OCI-LY1 (cell line): ENCODE measurements at regions not wholly inside any gene's neighbourhood (a gene's known extent, or its start where the extent isn't known, plus 50 kb on each side); places are given as distances from the start of the nearest gene placed in this dataset.

Experiments
- EZH2 ChIP-seq: fragments of 200-600 bp; sonication (generic), shearing (Covaris generic); IDR thresholded peaks from 2 replicates; pipeline ENCODE4 v1.8.0; 2017; ENCODE audit warnings: borderline replicate concordance, mixed run types, mild to moderate bottlenecking, antibody characterized with exemption, low read length, moderate library complexity, mixed read lengths
- TF ChIP-seq, protein P1 (sequence below): fragments of 200-600 bp; sonication (generic), shearing (Covaris generic); IDR thresholded peaks from 2 replicates; pipeline ENCODE4 v1.5.1; 2017; ENCODE audit warnings: mild to moderate bottlenecking, antibody characterized with exemption, low read length, moderate library complexity, mixed read lengths

- TF ChIP-seq, protein P1, sequence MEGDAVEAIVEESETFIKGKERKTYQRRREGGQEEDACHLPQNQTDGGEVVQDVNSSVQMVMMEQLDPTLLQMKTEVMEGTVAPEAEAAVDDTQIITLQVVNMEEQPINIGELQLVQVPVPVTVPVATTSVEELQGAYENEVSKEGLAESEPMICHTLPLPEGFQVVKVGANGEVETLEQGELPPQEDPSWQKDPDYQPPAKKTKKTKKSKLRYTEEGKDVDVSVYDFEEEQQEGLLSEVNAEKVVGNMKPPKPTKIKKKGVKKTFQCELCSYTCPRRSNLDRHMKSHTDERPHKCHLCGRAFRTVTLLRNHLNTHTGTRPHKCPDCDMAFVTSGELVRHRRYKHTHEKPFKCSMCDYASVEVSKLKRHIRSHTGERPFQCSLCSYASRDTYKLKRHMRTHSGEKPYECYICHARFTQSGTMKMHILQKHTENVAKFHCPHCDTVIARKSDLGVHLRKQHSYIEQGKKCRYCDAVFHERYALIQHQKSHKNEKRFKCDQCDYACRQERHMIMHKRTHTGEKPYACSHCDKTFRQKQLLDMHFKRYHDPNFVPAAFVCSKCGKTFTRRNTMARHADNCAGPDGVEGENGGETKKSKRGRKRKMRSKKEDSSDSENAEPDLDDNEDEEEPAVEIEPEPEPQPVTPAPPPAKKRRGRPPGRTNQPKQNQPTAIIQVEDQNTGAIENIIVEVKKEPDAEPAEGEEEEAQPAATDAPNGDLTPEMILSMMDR, result no peak
- no peak for TF ChIP-seq EZH2
Measured at GRCh38 chr6:82074556-82074955, 173.0 kb downstream of the IBTK start.
